ENCODE measurements at regions not wholly inside any gene's neighbourhood (a gene's known extent, or its start where the extent isn't known, plus 50 kb on each side); places are given as distances from the start of the nearest gene placed in this dataset.

DNA sequence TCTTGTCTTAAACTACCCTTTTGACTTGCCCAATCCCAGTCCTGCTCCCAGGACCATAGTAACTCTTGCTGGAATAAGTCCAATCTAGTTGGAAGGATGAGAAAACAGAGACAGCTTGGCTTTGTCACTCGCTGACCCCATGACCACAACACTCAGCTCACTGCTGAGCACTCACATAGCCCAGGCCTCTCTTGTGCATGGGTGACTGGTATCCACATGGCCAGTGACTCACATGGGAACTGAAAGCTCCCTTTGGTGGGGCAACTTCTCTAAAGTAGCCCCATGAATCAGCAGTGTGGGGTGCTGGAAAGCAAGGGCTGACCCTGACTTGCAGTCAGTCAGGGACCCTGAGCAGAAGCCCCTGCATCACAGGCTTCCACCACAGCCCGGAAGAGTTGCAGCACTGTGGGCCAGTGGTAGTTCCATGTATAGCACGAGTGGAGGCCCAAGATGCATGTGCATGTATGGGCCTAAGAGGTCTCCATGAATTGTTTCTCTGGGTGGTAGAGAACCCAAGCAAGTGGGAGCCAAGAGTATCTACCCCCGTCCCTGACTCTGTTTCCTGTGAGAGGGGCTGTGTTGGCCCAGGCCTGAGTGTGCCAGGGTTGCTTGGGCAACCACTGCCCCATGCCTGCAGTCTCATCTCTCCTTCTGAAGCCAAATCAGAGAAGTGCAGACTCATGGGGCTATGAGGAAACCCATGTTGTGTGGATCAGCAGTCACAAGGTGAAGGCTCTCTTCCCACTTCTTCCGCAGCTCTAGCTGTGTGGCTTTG lies 62.1 kb upstream of the XCR1 start:
- Histone ChIP-seq H3K9me3 (ENCODE audit: low read depth, low read length) (no peaks in the 10 kb centered on the region), H3K27me3 (ENCODE audit: insufficient read depth, low read length) (no peaks in the 10 kb centered on the region), H3K4me3 (ENCODE audit: low read length) (no peak overlapping the region), H3K4me1 (ENCODE audit: insufficient read depth, low read length) (peaks cover 66% of the 10 kb centered on the region)

DNA sequence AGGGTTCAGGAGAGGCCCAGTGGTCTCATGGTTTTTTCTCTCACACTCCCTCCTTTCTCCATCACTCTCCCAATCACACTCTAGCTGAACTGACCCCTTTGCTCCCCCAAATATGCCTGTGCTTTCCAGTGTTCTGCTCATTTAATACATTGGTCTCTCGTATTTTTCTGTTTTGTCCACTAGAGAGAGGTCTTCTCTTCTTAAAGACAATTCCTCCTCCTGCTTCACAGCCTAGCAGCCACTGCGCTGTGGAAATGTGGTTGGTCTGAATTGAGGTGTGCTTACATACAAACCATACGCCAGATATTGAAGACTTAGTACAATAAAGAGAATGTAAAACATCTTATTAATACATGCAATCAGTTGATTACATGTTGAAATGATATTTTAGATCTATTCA lies 60.6 kb upstream of the XCR1 start:
- no peaks in the 10 kb centered on the region for H3K27me3 ChIP-seq (ENCODE audit: insufficient read depth, low read length)
- no peak overlapping the region for H3K4me3 ChIP-seq (ENCODE audit: low read length)
- no peaks in the 10 kb centered on the region for H3K9me3 ChIP-seq (ENCODE audit: low read depth, low read length)
- H3K4me1 ChIP-seq (ENCODE audit: insufficient read depth, low read length) = peaks cover 50% of the 10 kb centered on the region

DNA sequence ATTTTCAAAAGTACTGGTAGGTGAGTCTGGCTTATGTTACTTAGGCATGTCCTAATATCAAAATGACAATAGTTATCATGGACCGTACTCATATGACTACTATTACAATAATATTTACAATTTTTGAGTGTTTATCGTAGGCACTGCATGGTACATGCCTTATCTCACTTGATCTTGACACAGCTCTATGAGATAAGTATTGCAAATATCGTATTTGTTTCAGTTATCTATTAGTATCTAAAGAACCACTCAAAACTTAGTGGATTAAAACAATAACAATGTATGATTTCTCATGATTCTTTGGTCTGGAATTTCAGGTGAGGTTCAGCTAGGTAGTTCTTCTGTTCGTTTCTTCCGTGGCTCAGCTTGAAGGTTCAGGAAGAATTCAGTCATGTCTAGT lies 59.7 kb upstream of the XCR1 start:
- Histone ChIP-seq H3K4me3 (ENCODE audit: low read length) (no peak overlapping the region), H3K27me3 (ENCODE audit: insufficient read depth, low read length) (no peaks in the 10 kb centered on the region), H3K4me1 (ENCODE audit: insufficient read depth, low read length) (peaks cover 42% of the 10 kb centered on the region), H3K9me3 (ENCODE audit: low read depth, low read length) (no peaks in the 10 kb centered on the region)

DNA sequence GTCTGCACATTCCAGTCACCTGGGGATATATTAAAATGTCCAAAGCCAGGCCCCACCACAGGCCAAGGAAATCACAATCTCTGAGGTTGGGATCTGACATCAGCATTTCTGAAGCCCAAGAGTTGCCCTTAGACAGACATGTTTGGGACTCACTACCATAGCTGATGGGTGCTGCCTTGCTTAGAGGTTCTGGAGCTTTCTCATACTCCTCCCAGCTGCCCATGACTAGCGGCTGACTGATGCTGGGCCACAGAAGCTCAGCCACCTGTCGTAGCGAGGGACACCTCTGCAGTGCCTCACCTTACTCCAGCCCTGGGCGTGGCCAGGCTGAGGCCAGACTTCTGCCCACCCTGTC lies 58.8 kb upstream of the XCR1 start:
- no peaks in the 10 kb centered on the region for H3K9me3 ChIP-seq (ENCODE audit: low read depth, low read length)
- no peaks in the 10 kb centered on the region for H3K27me3 ChIP-seq (ENCODE audit: insufficient read depth, low read length)
- no peak overlapping the region for H3K4me3 ChIP-seq (ENCODE audit: low read length)
- H3K4me1 ChIP-seq (ENCODE audit: insufficient read depth, low read length) = peaks cover 32% of the 10 kb centered on the region

DNA sequence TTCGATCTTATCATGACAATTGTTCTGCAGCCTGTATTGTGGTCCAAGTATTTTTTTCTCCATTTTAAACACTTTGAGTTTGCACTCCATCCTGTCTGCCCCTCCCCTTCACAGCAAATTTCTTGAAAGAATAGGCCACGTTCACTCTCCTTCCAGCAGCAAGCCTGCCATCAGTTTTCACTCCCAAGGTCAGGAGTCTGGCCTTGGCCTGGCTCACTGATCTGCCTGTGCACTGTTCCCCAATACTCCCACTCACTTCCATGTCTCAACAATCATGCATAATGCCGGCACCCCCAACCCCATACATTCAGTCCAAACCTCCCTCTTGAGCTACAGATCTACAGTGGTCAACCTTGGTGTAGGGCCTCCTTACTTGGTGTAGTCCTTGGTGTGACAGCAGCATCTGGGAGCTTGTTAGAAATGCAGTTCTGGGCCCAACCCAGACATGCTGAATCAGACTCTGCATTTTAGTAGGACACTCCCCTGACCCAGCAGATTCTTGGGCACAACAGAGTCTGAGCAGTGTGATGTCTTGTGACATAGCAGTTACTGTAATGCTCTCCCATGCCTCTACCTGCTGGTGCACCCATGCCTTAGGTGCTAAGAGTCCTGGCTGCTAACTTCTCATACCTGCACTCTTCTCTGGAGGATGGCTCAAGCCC lies 58.3 kb upstream of the XCR1 start:
- Histone ChIP-seq H3K4me3 (ENCODE audit: low read length) (no peak overlapping the region), H3K4me1 (ENCODE audit: insufficient read depth, low read length) (peaks cover 27% of the 10 kb centered on the region)

DNA sequence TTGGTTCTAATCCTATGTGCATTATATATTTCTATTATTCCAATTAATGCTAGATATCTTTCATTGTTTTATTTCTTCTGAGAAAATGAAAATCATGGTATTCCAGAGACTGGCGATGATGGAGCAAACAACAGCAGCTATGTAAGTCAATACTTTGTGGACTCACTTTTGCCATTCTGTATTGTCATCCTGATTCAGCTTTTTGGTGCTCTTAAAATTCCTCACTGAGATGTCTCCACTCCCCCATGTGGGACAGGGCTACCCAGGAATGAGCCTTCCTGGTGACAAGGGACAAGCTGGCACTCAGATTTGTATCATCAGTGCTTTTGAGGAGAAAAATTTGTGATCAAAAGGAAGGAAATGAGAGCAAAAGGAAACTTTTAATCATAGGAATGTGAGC lies 56.7 kb upstream of the XCR1 start:
- H3K4me3 ChIP-seq (ENCODE audit: low read length) = no peak overlapping the region
- H3K27me3 ChIP-seq (ENCODE audit: insufficient read depth, low read length) = no peaks in the 10 kb centered on the region
- no peaks in the 10 kb centered on the region for H3K9me3 ChIP-seq (ENCODE audit: low read depth, low read length)

More for the DNA sequence above, 58.3 kb upstream of the XCR1 start:
- Histone ChIP-seq H3K9me3 (ENCODE audit: low read depth, low read length) (no peaks in the 10 kb centered on the region), H3K27me3 (ENCODE audit: insufficient read depth, low read length) (no peaks in the 10 kb centered on the region)

DNA sequence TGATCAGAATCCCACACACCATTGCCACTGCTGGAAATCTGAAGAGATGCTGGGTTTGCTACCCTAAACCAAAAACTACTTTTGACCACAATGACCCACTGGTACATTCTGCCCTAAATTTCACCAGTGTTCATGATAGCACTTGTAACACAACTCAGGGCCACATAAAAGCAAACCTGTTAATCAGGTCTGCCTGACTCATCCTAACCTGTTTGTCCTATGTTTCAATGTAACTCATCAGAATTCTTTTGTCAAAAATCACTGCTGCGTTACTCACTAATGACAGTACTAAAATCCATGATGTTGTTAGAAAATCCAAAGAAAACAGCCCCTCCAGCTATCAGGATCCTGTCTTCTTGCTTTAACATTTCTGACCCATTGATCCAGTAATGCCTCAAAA lies 55.6 kb upstream of the XCR1 start:
- no peak overlapping the region for H3K4me3 ChIP-seq (ENCODE audit: low read length)
- no peaks in the 10 kb centered on the region for H3K27me3 ChIP-seq (ENCODE audit: insufficient read depth, low read length)
- peaks cover 10% of the 10 kb centered on the region for H3K4me1 ChIP-seq (ENCODE audit: insufficient read depth, low read length)
- H3K9me3 ChIP-seq (ENCODE audit: low read depth, low read length) = no peaks in the 10 kb centered on the region

More for the DNA sequence above, 56.7 kb upstream of the XCR1 start:
- H3K4me1 ChIP-seq (ENCODE audit: insufficient read depth, low read length) = peaks cover 14% of the 10 kb centered on the region

DNA sequence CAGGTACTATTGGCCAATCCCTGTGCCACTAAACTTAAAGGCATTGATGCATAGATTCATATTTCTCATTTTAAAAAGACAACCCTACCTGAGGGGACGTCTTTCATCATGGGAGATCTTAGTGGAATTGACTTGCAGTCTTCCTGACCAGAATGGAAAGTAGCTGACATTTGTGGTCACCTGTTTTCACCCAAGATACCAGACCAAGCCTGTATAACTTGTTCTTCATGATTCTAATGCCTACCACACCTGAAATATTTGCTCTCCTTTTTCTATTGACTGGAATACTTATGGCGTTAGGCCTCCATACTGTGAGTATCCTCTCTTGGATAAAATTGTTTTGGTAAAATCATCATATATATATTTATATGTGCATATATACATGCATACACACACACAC lies 54.7 kb upstream of the XCR1 start:
- no peaks in the 10 kb centered on the region for H3K9me3 ChIP-seq (ENCODE audit: low read depth, low read length)
- H3K4me1 ChIP-seq (ENCODE audit: insufficient read depth, low read length) = peaks cover 10% of the 10 kb centered on the region
- no peak overlapping the region for H3K4me3 ChIP-seq (ENCODE audit: low read length)
- no peaks in the 10 kb centered on the region for H3K27me3 ChIP-seq (ENCODE audit: insufficient read depth, low read length)

DNA sequence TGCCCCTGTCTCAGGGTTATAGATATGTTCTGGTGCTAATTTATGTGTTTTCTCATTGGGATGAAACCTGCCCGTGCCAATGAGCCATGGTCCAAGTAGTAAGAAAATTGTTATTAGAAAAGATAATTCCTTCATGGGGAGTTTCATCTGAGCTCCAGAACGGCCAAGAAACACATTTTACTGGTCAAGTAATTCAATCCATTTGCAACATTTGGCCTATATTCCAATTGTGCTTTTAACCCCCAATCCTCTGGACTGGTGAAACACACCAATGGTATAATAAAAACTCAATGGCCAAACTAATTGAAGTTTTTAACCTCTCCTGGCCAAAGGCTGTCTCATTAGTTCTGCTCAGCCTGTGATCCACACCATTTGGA lies 53.7 kb upstream of the XCR1 start:
- Histone ChIP-seq H3K4me3 (ENCODE audit: low read length) (no peak overlapping the region), H3K4me1 (ENCODE audit: insufficient read depth, low read length) (peaks cover 10% of the 10 kb centered on the region), H3K9me3 (ENCODE audit: low read depth, low read length) (no peaks in the 10 kb centered on the region), H3K27me3 (ENCODE audit: insufficient read depth, low read length) (no peaks in the 10 kb centered on the region)

DNA sequence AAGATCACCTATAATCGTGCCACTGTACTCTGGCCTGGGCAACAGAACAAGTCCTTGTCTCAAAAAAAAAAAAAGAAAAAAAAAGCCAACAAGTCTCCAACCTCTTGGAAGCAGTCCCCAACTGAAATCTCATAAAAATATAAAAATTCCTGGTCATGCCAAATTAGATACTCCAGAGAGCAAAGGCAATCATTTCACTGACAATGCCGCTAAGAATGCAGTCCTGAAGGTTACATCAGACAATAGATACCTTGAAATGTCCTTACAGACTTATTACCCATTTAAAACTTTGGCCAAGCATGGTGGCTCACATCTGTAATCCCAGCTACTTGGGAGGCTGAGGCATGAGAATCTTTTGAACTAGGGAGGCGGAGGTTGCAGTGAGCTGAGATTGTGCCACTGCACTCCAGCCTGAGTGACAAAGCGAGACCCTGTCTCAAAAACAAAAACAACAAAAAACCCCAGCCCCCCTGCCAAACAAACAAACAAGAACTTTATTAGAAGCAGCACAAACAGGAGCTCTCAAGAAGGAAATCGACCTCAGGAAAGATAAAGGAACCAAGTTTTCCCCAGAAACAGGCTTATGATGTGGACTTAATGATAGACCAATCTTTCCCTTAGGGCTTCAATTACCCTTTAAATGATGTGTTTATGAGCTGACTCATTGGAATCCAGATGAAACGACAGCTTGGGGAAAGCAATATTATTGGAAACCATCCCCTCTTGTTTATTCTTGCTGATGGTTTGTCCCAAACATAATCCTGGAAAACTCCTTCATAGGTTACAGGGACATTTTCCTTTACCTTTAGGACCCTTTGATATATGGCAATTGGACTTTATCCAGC lies 53.1 kb upstream of the XCR1 start:
- Histone ChIP-seq H3K4me3 (ENCODE audit: low read length) (no peak overlapping the region), H3K4me1 (ENCODE audit: insufficient read depth, low read length) (peaks cover 10% of the 10 kb centered on the region), H3K27me3 (ENCODE audit: insufficient read depth, low read length) (no peaks in the 10 kb centered on the region), H3K9me3 (ENCODE audit: low read depth, low read length) (no peaks in the 10 kb centered on the region)

DNA sequence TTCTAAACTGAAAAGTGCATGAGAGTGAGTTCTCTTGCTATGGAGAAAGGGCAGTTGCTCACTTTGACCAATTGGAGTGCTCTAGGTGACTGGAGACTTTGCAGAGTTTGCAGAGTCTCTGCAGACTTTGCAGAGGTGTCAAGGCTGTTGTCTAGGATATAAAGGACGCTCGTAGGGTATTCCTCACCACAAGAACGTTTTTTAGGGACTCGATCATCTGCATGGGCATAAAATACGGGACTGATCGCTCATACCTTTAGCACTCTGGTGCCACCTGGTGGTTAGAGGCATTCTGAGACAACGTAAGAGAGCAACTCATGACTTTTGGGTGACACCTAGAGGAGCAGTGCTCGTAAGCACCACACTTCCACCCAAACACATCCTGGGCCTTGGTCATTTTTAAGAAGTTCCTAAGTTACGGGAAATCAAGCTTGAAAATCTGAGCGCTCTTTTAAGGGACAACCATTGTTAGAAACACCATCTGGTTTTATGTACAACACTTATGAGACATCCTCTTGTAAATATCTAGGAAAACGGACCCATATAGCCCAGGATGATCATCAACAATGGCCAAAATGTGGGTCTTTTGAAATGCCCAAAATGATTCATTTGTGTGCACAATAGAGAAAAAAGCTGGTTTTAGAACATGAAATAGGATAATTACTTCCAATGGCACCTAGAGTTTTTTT lies 51.6 kb upstream of the XCR1 start:
- H3K27me3 ChIP-seq (ENCODE audit: insufficient read depth, low read length) = no peaks in the 10 kb centered on the region
- H3K4me3 ChIP-seq (ENCODE audit: low read length) = no peak overlapping the region
- no peaks in the 10 kb centered on the region for H3K9me3 ChIP-seq (ENCODE audit: low read depth, low read length)
- peaks cover 10% of the 10 kb centered on the region for H3K4me1 ChIP-seq (ENCODE audit: insufficient read depth, low read length)

All from mononuclear cell (primary cell).